ENCODE measurements at regions not wholly inside any gene's neighbourhood (a gene's known extent, or its start where the extent isn't known, plus 50 kb on each side); places are given as distances from the start of the nearest gene placed in this dataset.

DNA sequence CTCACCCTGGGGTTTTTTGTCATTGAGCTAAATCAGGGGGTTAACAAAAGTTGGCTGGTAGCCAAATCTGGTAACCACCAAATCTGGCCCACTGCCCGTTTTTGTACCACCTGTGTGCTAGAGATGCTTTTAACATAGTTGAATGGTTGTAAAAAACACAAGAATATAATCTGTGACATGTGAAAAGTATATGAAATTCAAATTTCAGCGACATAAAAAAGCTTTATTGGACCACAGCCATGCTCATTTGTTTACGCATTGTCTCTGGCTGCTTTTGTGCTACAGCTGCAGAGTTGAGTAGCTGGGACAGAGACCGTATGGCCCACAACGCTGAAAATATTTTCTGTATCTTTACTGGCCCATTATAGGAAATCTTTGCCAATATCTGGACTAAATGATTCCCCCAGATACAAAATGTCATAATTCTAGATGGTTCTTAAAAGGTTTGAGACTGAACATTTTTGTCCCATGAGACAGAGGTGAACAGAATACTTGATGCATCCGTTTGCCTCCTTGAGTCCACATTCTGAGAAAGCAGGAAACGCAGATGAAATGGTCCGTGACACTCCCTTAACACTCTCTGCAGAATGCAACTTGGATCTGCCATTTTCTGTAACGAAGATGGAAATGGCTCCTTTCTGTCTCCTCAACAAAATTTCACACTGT lies 120.9 kb upstream of the PDZRN3 start:
- TF ChIP-seq PHF8 (IDR thresholded peaks at IDR 0.05; ENCODE audit: borderline replicate concordance, low read depth) (no peak), SMC3 (IDR thresholded peaks at IDR 0.05) (no peak)
